Globus pallidus (tissue), 1 donor: ENCODE measurements at regions not wholly inside any gene's neighbourhood (a gene's known extent, or its start where the extent isn't known, plus 50 kb on each side); places are given as distances from the start of the nearest gene placed in this dataset.
"Not testable (repeated sequence)": the region's sequence is repeated elsewhere in the genome, so short reads cannot be mapped to it uniquely, and the experiment has no call there.

Experiments
- DNase-seq: peaks from one replicate; pipeline ENCODE4 v3.0.0-alpha.2; 2015; ENCODE audit warnings: low spot score

- DNase-seq = no peak
Measured at GRCh38 chr3:117842086-117842485, 1132.5 kb downstream of the TUSC7 start.

GRCh38 chr3:117843356-117843755 lies 1133.8 kb downstream of the TUSC7 start:
- DNase-seq = no peak

GRCh38 chr3:117844676-117845075 lies 1135.1 kb downstream of the TUSC7 start:
- DNase-seq = no peak

GRCh38 chr3:117846238-117846637 lies 1136.7 kb downstream of the TUSC7 start:
- DNase-seq = peak; percentile 24

- DNase-seq = no peak
Measured at GRCh38 chr3:117848606-117849005, 1139.0 kb downstream of the TUSC7 start.

- no peak for DNase-seq
Measured at GRCh38 chr3:117853923-117854668, 1144.5 kb downstream of the TUSC7 start.

- no peak for DNase-seq
Measured at GRCh38 chr3:117856354-117856753, 1146.8 kb downstream of the TUSC7 start.

GRCh38 chr3:117863146-117863545 lies 1153.6 kb downstream of the TUSC7 start:
- DNase-seq = no peak

- DNase-seq = no peak
Measured at GRCh38 chr3:117865338-117865737, 1155.8 kb downstream of the TUSC7 start.

GRCh38 chr3:117868766-117869165 lies 1159.2 kb downstream of the TUSC7 start:
- no peak for DNase-seq

GRCh38 chr3:117871934-117872333 lies 1162.4 kb downstream of the TUSC7 start:
- DNase-seq = no peak

GRCh38 chr3:117872594-117873248 lies 1161.9 kb downstream of the IGSF11 start:
- not testable (repeated sequence) for DNase-seq

GRCh38 chr3:117873249-117873600 lies 1161.4 kb downstream of the IGSF11 start:
- peak; percentile 30 for DNase-seq

- no peak for DNase-seq
Measured at GRCh38 chr3:117874028-117874690, 1160.5 kb downstream of the IGSF11 start.

- DNase-seq = no peak
Measured at GRCh38 chr3:117874904-117875874, 1159.5 kb downstream of the IGSF11 start.

GRCh38 chr3:117875887-117876286 lies 1158.8 kb downstream of the IGSF11 start:
- DNase-seq = no peak

- DNase-seq = no peak
Measured at GRCh38 chr3:117880638-117881037, 1154.0 kb downstream of the IGSF11 start.

- no peak for DNase-seq
Measured at GRCh38 chr3:117881210-117881609, 1153.4 kb downstream of the IGSF11 start.

GRCh38 chr3:117885011-117885441 lies 1149.6 kb downstream of the IGSF11 start:
- DNase-seq = no peak

- no peak for DNase-seq
Measured at GRCh38 chr3:117886147-117886546, 1148.5 kb downstream of the IGSF11 start.

GRCh38 chr3:117887031-117887430 lies 1147.6 kb downstream of the IGSF11 start:
- no peak for DNase-seq

GRCh38 chr3:117887901-117888300 lies 1146.7 kb downstream of the IGSF11 start:
- DNase-seq = no peak
